Activated CD8-positive, alpha-beta memory T cell treated with anti-CD3 and anti-CD28 coated beads for 4 hours (primary cell): ENCODE measurements at regions not wholly inside any gene's neighbourhood (a gene's known extent, or its start where the extent isn't known, plus 50 kb on each side); places are given as distances from the start of the nearest gene placed in this dataset.
"Not testable (repeated sequence)": the region's sequence is repeated elsewhere in the genome, so short reads cannot be mapped to it uniquely, and the experiment has no call there.

Experiments used
- DNase-seq, 2 donors: peaks; one replicate each; pipeline ENCODE4 v3.0.0-alpha.2; 2020; ENCODE audit warnings: low read depth in 2 of 2

GRCh38 chr7:8809320-8809719 is 375.9 kb downstream of the NXPH1 start:
- DNase-seq, result no peak

- no peak for DNase-seq
These were observed 384.1 kb downstream of the NXPH1 start for GRCh38 chr7:8817448-8818036.

GRCh38 chr7:8818406-8818805 is 385.0 kb downstream of the NXPH1 start:
- no peak for DNase-seq

- DNase-seq, result no peak
These were observed 389.2 kb downstream of the NXPH1 start for GRCh38 chr7:8822595-8822994.

- DNase-seq, result no peak
These were observed 390.1 kb downstream of the NXPH1 start for GRCh38 chr7:8823486-8823885.

- DNase-seq, result no peak
These were observed 393.9 kb downstream of the NXPH1 start for GRCh38 chr7:8827329-8827728.

GRCh38 chr7:8829100-8829499 is 395.7 kb downstream of the NXPH1 start:
- no peak for DNase-seq

- DNase-seq, result no peak
These were observed 398.0 kb downstream of the NXPH1 start for GRCh38 chr7:8831376-8831775.

- no peak for DNase-seq
These were observed 399.9 kb downstream of the NXPH1 start for GRCh38 chr7:8833355-8833754.

- no peak for DNase-seq
These were observed 407.8 kb downstream of the NXPH1 start for GRCh38 chr7:8841171-8841570.

GRCh38 chr7:8871716-8872115 is 438.3 kb downstream of the NXPH1 start:
- DNase-seq, result no peak

GRCh38 chr7:8881916-8882315 is 448.5 kb downstream of the NXPH1 start:
- no peak for DNase-seq

- no peak for DNase-seq
These were observed 452.1 kb downstream of the NXPH1 start for GRCh38 chr7:8885480-8886000.

GRCh38 chr7:8890346-8890745 is 456.9 kb downstream of the NXPH1 start:
- DNase-seq, result not testable (repeated sequence)

GRCh38 chr7:8893775-8894174 is 460.4 kb downstream of the NXPH1 start:
- no peak for DNase-seq

- DNase-seq, result no peak
These were observed 473.1 kb downstream of the NXPH1 start for GRCh38 chr7:8906396-8907075.

- DNase-seq, result no peak
These were observed 475.5 kb downstream of the NXPH1 start for GRCh38 chr7:8908889-8909288.

GRCh38 chr7:8913682-8914081 is 480.3 kb downstream of the NXPH1 start:
- DNase-seq, result no peak

GRCh38 chr7:8921807-8922206 is 488.4 kb downstream of the NXPH1 start:
- DNase-seq, result no peak

- no peak for DNase-seq
These were observed 489.3 kb downstream of the NXPH1 start for GRCh38 chr7:8922726-8923125.

GRCh38 chr7:8923164-8923806 is 489.9 kb downstream of the NXPH1 start:
- no peak for DNase-seq

- DNase-seq, result no peak
These were observed 498.7 kb downstream of the NXPH1 start for GRCh38 chr7:8931906-8932646.
